Liver (tissue), 8 donors: ENCODE measurements at regions not wholly inside any gene's neighbourhood (a gene's known extent, or its start where the extent isn't known, plus 50 kb on each side); places are given as distances from the start of the nearest gene placed in this dataset.

Experiments
- DNase-seq: peaks from one replicate; pipeline ENCODE4 v3.0.0-alpha.2; 2017; ENCODE audit warnings: low spot score
- H3K27ac ChIP-seq, 2 donors: one replicate each; pipeline ENCODE4 v1.7.0; 2013; ENCODE audit warnings: inconsistent platforms in 2 of 2, low read length in 2 of 2, control low read depth in 1 of 2, low read depth in 1 of 2, mild to moderate bottlenecking in 1 of 2
- H3K27me3 ChIP-seq, 4 donors: one replicate each; pipeline versions ENCODE4 v1.6.1 to v1.7.0; 2013; ENCODE audit warnings: low read length in 3 of 4, inconsistent platforms in 1 of 4, mild to moderate bottlenecking in 1 of 4, moderate library complexity in 1 of 4; ENCODE audit not compliant: control insufficient read depth in 4 of 4, insufficient read depth in 4 of 4
- H3K36me3 ChIP-seq, 4 donors: one replicate each; pipeline versions ENCODE4 v1.6.1 to v1.7.0; 2013; ENCODE audit warnings: low read length in 3 of 4, mild to moderate bottlenecking in 3 of 4, low read depth in 1 of 4, moderate library complexity in 1 of 4; ENCODE audit not compliant: control insufficient read depth in 4 of 4, insufficient read depth in 3 of 4
- H3K4me1 ChIP-seq, 4 donors: one replicate each; pipeline versions ENCODE4 v1.6.1 to v1.7.0; 2013; ENCODE audit warnings: low read length in 3 of 4, mild to moderate bottlenecking in 3 of 4, moderate library complexity in 1 of 4; ENCODE audit not compliant: control insufficient read depth in 4 of 4, insufficient read depth in 4 of 4
- H3K4me3 ChIP-seq, 3 donors: one replicate each; pipeline versions ENCODE4 v1.6.1 to v1.7.0; 2013; ENCODE audit warnings: low read length in 3 of 3, control low read depth in 1 of 3, low read depth in 1 of 3, mild to moderate bottlenecking in 1 of 3
- H3K9ac ChIP-seq, 2 donors: one replicate each; pipeline ENCODE4 v1.7.0; 2013; ENCODE audit warnings: low read length in 2 of 2, mild to moderate bottlenecking in 2 of 2, moderate library complexity in 2 of 2, control low read depth in 1 of 2, low read depth in 1 of 2
- H3K9me3 ChIP-seq, 4 donors: one replicate each; pipeline versions ENCODE4 v1.6.1 to v1.7.0; 2013; ENCODE audit warnings: low read length in 3 of 4; ENCODE audit not compliant: control insufficient read depth in 4 of 4
- EGR1 ChIP-seq, 2 donors: IDR thresholded peaks; 2 replicates each; pipeline ENCODE4 v1.6.1; 2016 to 2018; ENCODE audit warnings: antibody characterized with exemption in 2 of 2, low read depth in 2 of 2
- FOXA2 ChIP-seq: IDR thresholded peaks from 2 replicates; pipeline ENCODE4 v1.6.1; 2016; ENCODE audit warnings: antibody characterized with exemption
- GABPA ChIP-seq, 2 donors: IDR thresholded peaks in 1 of 2; conservative IDR thresholded peaks in 1 of 2; 2 replicates each; pipeline ENCODE4 v1.6.1; 2016; ENCODE audit warnings: antibody characterized with exemption in 2 of 2, mild to moderate bottlenecking in 1 of 2, moderate library complexity in 1 of 2
- HNF4A ChIP-seq, 2 donors: conservative IDR thresholded peaks; 2 replicates each; pipeline ENCODE4 v1.6.1; 2016; ENCODE audit warnings: antibody characterized with exemption in 2 of 2, mild to moderate bottlenecking in 2 of 2
- HNF4G ChIP-seq: IDR thresholded peaks from 2 replicates; pipeline ENCODE4 v1.6.1; 2016; ENCODE audit warnings: antibody characterized with exemption
- RAD21 ChIP-seq, 2 donors: IDR thresholded peaks; 2 replicates each; pipeline ENCODE4 v1.6.1; 2016; ENCODE audit warnings: antibody characterized with exemption in 2 of 2, mild to moderate bottlenecking in 2 of 2
- RXRA ChIP-seq, 2 donors: IDR thresholded peaks; 2 replicates each; pipeline ENCODE4 v1.6.1; 2017 to 2018; ENCODE audit warnings: antibody characterized with exemption in 2 of 2, mild to moderate bottlenecking in 1 of 2
- SP1 ChIP-seq: IDR thresholded peaks from 2 replicates; pipeline ENCODE4 v1.6.1; 2018; ENCODE audit warnings: antibody characterized with exemption, mild to moderate bottlenecking
- TAF1 ChIP-seq: conservative IDR thresholded peaks from 2 replicates; pipeline ENCODE4 v1.6.1; 2016; ENCODE audit warnings: antibody characterized with exemption, mild to moderate bottlenecking
- YY1 ChIP-seq: IDR thresholded peaks from 2 replicates; pipeline ENCODE4 v1.6.1; 2016; ENCODE audit warnings: antibody characterized with exemption, mild to moderate bottlenecking
- WGBS: extraction: QIAGEN DNeasy Blood & Tissue Kit; methylation state at CpG from one replicate; pipeline ENCODE4 v1.1.7; 2013; 5-methylcytosine and 5-hydroxymethylcytosine counted together
- TF ChIP-seq, protein P1 (sequence below): fragments of 150-350 bp; IDR thresholded peaks from 2 replicates; pipeline ENCODE4 v1.5.1; 2017; ENCODE audit warnings: improper control_type of control experiment, low read depth, low read length; ENCODE audit not compliant: missing input control
- TF ChIP-seq, protein P2 (sequence below): IDR thresholded peaks from 2 replicates; pipeline ENCODE4 v1.6.1; 2016; ENCODE audit warnings: antibody characterized with exemption, mild to moderate bottlenecking
- TF ChIP-seq, protein P3 (sequence below): IDR thresholded peaks from 2 replicates; pipeline ENCODE4 v1.6.1; 2016; ENCODE audit warnings: antibody characterized with exemption
- TF ChIP-seq, protein P4 (sequence below): IDR thresholded peaks from 2 replicates; pipeline ENCODE4 v1.6.1; 2016; ENCODE audit warnings: antibody characterized with exemption
- donor health status: healthy.
- donor health status: healthy.
- donor health status: healthy.
- donor health status: healthy.
- donor health status: healthy.

DNA sequence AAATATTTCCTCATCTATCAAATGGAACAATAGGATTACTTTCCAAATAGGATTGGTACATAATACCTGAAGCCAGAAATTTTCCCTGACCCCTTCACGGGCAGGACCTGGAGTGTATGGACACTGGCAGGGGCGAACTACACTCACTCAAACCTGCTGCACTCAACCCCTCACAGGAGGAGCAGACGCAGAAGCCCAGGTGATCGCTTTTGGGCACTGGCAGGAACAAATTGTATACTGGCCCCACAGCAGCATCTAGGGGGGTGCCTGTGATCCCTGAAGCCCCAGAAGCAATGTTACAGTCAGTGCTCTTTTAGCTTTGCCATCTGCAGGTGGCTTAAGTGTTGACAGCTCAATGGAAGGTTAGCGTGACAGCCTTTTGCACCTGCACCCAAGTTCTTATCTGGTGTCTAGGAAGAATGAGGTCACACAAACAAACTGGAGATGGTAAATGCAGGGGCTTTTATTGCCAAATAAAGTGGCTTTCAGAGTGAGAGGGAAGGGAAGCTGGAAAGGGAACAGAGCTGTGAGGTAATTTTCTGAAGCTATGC lies 199.2 kb upstream of the NEGR1 start:
- TF ChIP-seq HNF4G: no peak
- TF ChIP-seq, protein P1, sequence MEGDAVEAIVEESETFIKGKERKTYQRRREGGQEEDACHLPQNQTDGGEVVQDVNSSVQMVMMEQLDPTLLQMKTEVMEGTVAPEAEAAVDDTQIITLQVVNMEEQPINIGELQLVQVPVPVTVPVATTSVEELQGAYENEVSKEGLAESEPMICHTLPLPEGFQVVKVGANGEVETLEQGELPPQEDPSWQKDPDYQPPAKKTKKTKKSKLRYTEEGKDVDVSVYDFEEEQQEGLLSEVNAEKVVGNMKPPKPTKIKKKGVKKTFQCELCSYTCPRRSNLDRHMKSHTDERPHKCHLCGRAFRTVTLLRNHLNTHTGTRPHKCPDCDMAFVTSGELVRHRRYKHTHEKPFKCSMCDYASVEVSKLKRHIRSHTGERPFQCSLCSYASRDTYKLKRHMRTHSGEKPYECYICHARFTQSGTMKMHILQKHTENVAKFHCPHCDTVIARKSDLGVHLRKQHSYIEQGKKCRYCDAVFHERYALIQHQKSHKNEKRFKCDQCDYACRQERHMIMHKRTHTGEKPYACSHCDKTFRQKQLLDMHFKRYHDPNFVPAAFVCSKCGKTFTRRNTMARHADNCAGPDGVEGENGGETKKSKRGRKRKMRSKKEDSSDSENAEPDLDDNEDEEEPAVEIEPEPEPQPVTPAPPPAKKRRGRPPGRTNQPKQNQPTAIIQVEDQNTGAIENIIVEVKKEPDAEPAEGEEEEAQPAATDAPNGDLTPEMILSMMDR: no peak
- no peak for TF ChIP-seq TAF1
- TF ChIP-seq, protein P2, sequence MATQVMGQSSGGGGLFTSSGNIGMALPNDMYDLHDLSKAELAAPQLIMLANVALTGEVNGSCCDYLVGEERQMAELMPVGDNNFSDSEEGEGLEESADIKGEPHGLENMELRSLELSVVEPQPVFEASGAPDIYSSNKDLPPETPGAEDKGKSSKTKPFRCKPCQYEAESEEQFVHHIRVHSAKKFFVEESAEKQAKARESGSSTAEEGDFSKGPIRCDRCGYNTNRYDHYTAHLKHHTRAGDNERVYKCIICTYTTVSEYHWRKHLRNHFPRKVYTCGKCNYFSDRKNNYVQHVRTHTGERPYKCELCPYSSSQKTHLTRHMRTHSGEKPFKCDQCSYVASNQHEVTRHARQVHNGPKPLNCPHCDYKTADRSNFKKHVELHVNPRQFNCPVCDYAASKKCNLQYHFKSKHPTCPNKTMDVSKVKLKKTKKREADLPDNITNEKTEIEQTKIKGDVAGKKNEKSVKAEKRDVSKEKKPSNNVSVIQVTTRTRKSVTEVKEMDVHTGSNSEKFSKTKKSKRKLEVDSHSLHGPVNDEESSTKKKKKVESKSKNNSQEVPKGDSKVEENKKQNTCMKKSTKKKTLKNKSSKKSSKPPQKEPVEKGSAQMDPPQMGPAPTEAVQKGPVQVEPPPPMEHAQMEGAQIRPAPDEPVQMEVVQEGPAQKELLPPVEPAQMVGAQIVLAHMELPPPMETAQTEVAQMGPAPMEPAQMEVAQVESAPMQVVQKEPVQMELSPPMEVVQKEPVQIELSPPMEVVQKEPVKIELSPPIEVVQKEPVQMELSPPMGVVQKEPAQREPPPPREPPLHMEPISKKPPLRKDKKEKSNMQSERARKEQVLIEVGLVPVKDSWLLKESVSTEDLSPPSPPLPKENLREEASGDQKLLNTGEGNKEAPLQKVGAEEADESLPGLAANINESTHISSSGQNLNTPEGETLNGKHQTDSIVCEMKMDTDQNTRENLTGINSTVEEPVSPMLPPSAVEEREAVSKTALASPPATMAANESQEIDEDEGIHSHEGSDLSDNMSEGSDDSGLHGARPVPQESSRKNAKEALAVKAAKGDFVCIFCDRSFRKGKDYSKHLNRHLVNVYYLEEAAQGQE: no peak
- TF ChIP-seq YY1: no peak
- TF ChIP-seq RAD21 (IDR thresholded peaks at IDR 0.05): no peak
- no peak for TF ChIP-seq GABPA (IDR thresholded peaks at IDR 0.05 in 1 of 2, conservative IDR thresholded peaks at IDR 0.05 in 1 of 2)
- no peak for TF ChIP-seq SP1
- TF ChIP-seq HNF4A (conservative IDR thresholded peaks at IDR 0.05): no peak
- no peak for TF ChIP-seq FOXA2
- TF ChIP-seq, protein P3, sequence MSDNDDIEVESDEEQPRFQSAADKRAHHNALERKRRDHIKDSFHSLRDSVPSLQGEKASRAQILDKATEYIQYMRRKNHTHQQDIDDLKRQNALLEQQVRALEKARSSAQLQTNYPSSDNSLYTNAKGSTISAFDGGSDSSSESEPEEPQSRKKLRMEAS: no peak
- no peak for TF ChIP-seq RXRA (IDR thresholded peaks at IDR 0.05)
- peaks cover 0 to 2% (median 0%) of the 10 kb centered on the region in 4 donors for H3K9me3 ChIP-seq
- no peak for DNase-seq
- no peak overlapping the region for H3K27ac ChIP-seq
- H3K27me3 ChIP-seq: no peaks in the 10 kb centered on the region
- H3K4me1 ChIP-seq: no peaks in the 10 kb centered on the region
- WGBS: 93% methylated on average over 5 of the region's 5 CpGs
- no peak overlapping the region for H3K4me3 ChIP-seq
- no peaks in the 10 kb centered on the region for H3K36me3 ChIP-seq
- no peak overlapping the region for H3K9ac ChIP-seq

DNA sequence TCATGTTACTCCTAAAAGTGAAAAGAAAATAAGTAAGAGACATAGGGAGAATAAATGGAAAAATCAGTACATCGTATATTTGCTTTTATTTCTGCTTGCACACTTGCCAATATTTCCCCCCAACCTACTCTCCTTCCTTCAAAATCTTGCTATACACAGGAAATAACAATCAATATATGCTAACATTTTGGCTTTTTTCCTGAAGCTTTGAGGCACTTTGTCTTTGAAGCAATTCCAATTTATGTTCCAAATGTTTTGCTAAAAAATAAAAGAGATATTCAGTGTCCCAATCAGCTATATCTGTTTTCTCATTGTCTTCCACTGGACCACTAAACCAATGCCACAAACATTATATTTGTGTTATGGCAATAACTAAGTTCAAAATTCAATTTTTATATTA lies 184.0 kb upstream of the NEGR1 start:
- WGBS: 73% methylated on average over 1 of the region's 1 CpG
- no peak overlapping the region for H3K4me3 ChIP-seq
- H3K9me3 ChIP-seq: no peaks in the 10 kb centered on the region
- no peaks in the 10 kb centered on the region for H3K36me3 ChIP-seq
- H3K4me1 ChIP-seq: no peaks in the 10 kb centered on the region
- DNase-seq: no peak
- no peak overlapping the region for H3K27ac ChIP-seq
- H3K27me3 ChIP-seq: no peaks in the 10 kb centered on the region
- TF ChIP-seq, protein P2: no peak
- TF ChIP-seq FOXA2: no peak
- no peak for TF ChIP-seq RAD21 (IDR thresholded peaks at IDR 0.05)
- TF ChIP-seq HNF4G: no peak
- TF ChIP-seq GABPA (IDR thresholded peaks at IDR 0.05 in 1 of 2, conservative IDR thresholded peaks at IDR 0.05 in 1 of 2): no peak
- TF ChIP-seq YY1: no peak
- TF ChIP-seq EGR1 (IDR thresholded peaks at IDR 0.05; ENCODE audit: low read depth in 2 of 2): no peak
- TF ChIP-seq, protein P4, sequence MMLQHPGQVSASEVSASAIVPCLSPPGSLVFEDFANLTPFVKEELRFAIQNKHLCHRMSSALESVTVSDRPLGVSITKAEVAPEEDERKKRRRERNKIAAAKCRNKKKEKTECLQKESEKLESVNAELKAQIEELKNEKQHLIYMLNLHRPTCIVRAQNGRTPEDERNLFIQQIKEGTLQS: no peak
- H3K9ac ChIP-seq: no peak overlapping the region
